ENCODE measurements at regions not wholly inside any gene's neighbourhood (a gene's known extent, or its start where the extent isn't known, plus 50 kb on each side); places are given as distances from the start of the nearest gene placed in this dataset.

DNA sequence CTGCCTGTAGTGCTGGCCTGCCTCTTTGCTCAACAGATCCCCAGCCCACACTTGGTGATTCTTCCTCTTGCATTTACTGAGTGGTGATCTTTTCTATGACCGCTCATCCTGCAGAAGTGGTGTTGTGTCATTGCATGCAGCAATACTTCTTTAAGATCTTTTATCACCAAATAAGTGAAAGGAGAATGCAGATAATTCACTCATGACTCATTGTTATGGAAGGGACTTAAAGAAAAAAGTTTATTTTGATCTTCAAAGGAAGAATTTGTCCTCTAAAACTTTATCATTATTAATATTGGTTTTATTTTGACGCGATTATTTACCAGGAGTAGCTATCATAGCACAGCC is 489.1 kb upstream of the CELF2 start:
- TF ChIP-seq, protein P1, sequence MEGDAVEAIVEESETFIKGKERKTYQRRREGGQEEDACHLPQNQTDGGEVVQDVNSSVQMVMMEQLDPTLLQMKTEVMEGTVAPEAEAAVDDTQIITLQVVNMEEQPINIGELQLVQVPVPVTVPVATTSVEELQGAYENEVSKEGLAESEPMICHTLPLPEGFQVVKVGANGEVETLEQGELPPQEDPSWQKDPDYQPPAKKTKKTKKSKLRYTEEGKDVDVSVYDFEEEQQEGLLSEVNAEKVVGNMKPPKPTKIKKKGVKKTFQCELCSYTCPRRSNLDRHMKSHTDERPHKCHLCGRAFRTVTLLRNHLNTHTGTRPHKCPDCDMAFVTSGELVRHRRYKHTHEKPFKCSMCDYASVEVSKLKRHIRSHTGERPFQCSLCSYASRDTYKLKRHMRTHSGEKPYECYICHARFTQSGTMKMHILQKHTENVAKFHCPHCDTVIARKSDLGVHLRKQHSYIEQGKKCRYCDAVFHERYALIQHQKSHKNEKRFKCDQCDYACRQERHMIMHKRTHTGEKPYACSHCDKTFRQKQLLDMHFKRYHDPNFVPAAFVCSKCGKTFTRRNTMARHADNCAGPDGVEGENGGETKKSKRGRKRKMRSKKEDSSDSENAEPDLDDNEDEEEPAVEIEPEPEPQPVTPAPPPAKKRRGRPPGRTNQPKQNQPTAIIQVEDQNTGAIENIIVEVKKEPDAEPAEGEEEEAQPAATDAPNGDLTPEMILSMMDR (IDR thresholded peaks at IDR 0.05; ENCODE audit: insufficient read depth, low read length, poor library complexity, severe bottlenecking): no peak
- TF ChIP-seq EZH2phosphoT487 (conservative IDR thresholded peaks at IDR 0.05; ENCODE audit: low read length): no peak
